ENCODE measurements at regions not wholly inside any gene's neighbourhood (a gene's known extent, or its start where the extent isn't known, plus 50 kb on each side); places are given as distances from the start of the nearest gene placed in this dataset.

- TF ChIP-seq, protein P1, sequence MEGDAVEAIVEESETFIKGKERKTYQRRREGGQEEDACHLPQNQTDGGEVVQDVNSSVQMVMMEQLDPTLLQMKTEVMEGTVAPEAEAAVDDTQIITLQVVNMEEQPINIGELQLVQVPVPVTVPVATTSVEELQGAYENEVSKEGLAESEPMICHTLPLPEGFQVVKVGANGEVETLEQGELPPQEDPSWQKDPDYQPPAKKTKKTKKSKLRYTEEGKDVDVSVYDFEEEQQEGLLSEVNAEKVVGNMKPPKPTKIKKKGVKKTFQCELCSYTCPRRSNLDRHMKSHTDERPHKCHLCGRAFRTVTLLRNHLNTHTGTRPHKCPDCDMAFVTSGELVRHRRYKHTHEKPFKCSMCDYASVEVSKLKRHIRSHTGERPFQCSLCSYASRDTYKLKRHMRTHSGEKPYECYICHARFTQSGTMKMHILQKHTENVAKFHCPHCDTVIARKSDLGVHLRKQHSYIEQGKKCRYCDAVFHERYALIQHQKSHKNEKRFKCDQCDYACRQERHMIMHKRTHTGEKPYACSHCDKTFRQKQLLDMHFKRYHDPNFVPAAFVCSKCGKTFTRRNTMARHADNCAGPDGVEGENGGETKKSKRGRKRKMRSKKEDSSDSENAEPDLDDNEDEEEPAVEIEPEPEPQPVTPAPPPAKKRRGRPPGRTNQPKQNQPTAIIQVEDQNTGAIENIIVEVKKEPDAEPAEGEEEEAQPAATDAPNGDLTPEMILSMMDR (conservative IDR thresholded peaks at IDR 0.05 in 1 of 2, IDR thresholded peaks at IDR 0.05 in 1 of 2; ENCODE audit: extremely low read depth in 1 of 2, insufficient read depth in 1 of 2, low read depth in 1 of 2, low read length in 2 of 2): no peak
- TF ChIP-seq EZH2 (IDR thresholded peaks at IDR 0.05; ENCODE audit: borderline replicate concordance, low read length): no peak
These were observed 381.5 kb upstream of the STXBP6 start for GRCh38 chr14:25431211-25432076.
